ENCODE measurements at regions not wholly inside any gene's neighbourhood (a gene's known extent, or its start where the extent isn't known, plus 50 kb on each side); places are given as distances from the start of the nearest gene placed in this dataset.

DNA sequence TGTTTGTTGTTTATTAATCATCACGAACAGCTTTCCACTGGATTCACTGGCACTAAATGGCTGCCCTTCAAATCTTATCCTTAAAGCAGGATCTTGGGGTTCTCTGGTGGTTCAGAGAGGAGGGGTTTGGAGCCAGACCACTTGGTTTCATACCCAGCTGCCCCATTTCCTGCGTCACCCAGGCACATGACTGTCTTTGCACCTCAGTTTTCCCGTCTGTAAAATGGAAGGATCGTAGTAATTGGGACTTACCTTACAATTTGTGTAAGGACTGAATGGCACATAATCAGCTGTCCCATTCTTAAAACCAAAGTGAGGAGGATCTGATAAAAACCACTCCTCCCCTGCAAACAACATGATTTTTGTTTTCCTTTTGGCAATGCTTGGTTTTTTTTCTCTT, 318.3 kb downstream of the ZNF536 start:
- no peaks in the 10 kb centered on the region for H4K20me1 ChIP-seq (ENCODE audit: insufficient read depth, low read length)
- peaks cover 17% of the 10 kb centered on the region for H3K27me3 ChIP-seq (ENCODE audit: insufficient read depth, low read length)
- TF ChIP-seq, protein P1, sequence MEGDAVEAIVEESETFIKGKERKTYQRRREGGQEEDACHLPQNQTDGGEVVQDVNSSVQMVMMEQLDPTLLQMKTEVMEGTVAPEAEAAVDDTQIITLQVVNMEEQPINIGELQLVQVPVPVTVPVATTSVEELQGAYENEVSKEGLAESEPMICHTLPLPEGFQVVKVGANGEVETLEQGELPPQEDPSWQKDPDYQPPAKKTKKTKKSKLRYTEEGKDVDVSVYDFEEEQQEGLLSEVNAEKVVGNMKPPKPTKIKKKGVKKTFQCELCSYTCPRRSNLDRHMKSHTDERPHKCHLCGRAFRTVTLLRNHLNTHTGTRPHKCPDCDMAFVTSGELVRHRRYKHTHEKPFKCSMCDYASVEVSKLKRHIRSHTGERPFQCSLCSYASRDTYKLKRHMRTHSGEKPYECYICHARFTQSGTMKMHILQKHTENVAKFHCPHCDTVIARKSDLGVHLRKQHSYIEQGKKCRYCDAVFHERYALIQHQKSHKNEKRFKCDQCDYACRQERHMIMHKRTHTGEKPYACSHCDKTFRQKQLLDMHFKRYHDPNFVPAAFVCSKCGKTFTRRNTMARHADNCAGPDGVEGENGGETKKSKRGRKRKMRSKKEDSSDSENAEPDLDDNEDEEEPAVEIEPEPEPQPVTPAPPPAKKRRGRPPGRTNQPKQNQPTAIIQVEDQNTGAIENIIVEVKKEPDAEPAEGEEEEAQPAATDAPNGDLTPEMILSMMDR (IDR thresholded peaks at IDR 0.05; ENCODE audit: extremely low read depth, low read depth, low read length): no peak
- no peak overlapping the region for H3K4me3 ChIP-seq (ENCODE audit: insufficient read depth, low read length)
- H2AFZ ChIP-seq (ENCODE audit: low read length): no peak overlapping the region
- no peaks in the 10 kb centered on the region for H3K4me1 ChIP-seq (ENCODE audit: insufficient read depth, low read length)
- H3K9me3 ChIP-seq (ENCODE audit: low read depth, low read length): no peaks in the 10 kb centered on the region
- no peaks in the 10 kb centered on the region for H3K79me2 ChIP-seq (ENCODE audit: insufficient read depth, low read length)
- H3K36me3 ChIP-seq (ENCODE audit: insufficient read depth, low read length): no peaks in the 10 kb centered on the region
- H3K4me2 ChIP-seq (ENCODE audit: insufficient read depth, low read length): no peak overlapping the region
- H3K27ac ChIP-seq (ENCODE audit: low read depth, low read length): no peak overlapping the region
- DNase-seq (ENCODE audit: insufficient read length, low spot score, missing footprints): no peak

DNA sequence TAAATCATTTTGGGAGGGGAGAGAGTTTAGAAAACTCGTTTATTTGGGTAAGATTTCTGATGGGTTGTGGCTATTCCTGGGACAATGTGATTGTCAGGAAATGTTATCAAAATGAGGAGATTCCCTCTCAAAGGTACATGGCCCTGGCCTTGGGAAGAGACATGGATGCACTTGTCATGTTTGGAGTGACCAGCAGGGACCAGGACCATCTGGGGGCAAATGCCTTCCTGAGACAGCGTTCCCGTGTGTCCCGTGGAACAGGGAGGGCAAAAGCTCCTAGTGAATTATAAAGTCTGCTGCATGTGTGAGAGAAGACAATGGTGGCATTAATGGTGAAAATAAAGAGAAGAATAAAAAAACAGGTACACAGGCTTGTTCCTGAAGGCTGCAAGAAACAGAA, 317.3 kb downstream of the ZNF536 start:
- Histone ChIP-seq H3K27ac (ENCODE audit: low read depth, low read length) (no peak overlapping the region), H3K4me1 (ENCODE audit: insufficient read depth, low read length) (no peaks in the 10 kb centered on the region), H2AFZ (ENCODE audit: low read length) (no peak overlapping the region), H3K36me3 (ENCODE audit: insufficient read depth, low read length) (no peaks in the 10 kb centered on the region), H3K4me3 (ENCODE audit: insufficient read depth, low read length) (no peak overlapping the region), H3K27me3 (ENCODE audit: insufficient read depth, low read length) (peaks cover 17% of the 10 kb centered on the region), H3K9me3 (ENCODE audit: low read depth, low read length) (no peaks in the 10 kb centered on the region), H4K20me1 (ENCODE audit: insufficient read depth, low read length) (no peaks in the 10 kb centered on the region), H3K4me2 (ENCODE audit: insufficient read depth, low read length) (no peak overlapping the region), H3K79me2 (ENCODE audit: insufficient read depth, low read length) (no peaks in the 10 kb centered on the region)
- DNase-seq (ENCODE audit: insufficient read length, low spot score, missing footprints): no peak
- TF ChIP-seq, protein P1 (IDR thresholded peaks at IDR 0.05; ENCODE audit: extremely low read depth, low read depth, low read length): no peak

DNA sequence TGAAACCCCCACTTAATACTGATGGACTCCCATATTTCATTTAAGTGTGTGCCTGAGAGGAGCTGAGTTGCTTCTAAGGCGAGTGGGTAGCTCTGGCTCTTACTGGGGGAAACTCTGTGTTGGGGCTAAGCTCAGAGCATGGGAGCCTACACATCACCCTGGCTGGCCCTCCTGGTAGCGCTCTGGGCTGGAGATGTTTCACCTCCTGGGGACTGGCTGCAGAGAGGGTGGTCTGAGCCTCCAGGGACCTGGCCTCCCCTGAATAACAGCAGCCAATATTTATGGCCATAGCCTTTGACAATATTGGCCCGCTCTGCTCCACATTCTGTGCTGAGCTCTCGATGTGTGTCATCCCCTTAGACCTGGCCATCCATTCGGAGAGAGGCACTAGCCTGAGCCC, 316.5 kb downstream of the ZNF536 start:
- Histone ChIP-seq H3K79me2 (ENCODE audit: insufficient read depth, low read length) (no peaks in the 10 kb centered on the region), H3K27ac (ENCODE audit: low read depth, low read length) (no peak overlapping the region), H3K4me3 (ENCODE audit: insufficient read depth, low read length) (no peak overlapping the region), H2AFZ (ENCODE audit: low read length) (no peak overlapping the region), H3K4me2 (ENCODE audit: insufficient read depth, low read length) (no peak overlapping the region), H4K20me1 (ENCODE audit: insufficient read depth, low read length) (no peaks in the 10 kb centered on the region), H3K9me3 (ENCODE audit: low read depth, low read length) (no peaks in the 10 kb centered on the region), H3K4me1 (ENCODE audit: insufficient read depth, low read length) (no peaks in the 10 kb centered on the region), H3K27me3 (ENCODE audit: insufficient read depth, low read length) (peaks cover 17% of the 10 kb centered on the region), H3K36me3 (ENCODE audit: insufficient read depth, low read length) (no peaks in the 10 kb centered on the region)
- TF ChIP-seq, protein P1 (IDR thresholded peaks at IDR 0.05; ENCODE audit: extremely low read depth, low read depth, low read length): no peak
- DNase-seq (ENCODE audit: insufficient read length, low spot score, missing footprints): no peak

DNA sequence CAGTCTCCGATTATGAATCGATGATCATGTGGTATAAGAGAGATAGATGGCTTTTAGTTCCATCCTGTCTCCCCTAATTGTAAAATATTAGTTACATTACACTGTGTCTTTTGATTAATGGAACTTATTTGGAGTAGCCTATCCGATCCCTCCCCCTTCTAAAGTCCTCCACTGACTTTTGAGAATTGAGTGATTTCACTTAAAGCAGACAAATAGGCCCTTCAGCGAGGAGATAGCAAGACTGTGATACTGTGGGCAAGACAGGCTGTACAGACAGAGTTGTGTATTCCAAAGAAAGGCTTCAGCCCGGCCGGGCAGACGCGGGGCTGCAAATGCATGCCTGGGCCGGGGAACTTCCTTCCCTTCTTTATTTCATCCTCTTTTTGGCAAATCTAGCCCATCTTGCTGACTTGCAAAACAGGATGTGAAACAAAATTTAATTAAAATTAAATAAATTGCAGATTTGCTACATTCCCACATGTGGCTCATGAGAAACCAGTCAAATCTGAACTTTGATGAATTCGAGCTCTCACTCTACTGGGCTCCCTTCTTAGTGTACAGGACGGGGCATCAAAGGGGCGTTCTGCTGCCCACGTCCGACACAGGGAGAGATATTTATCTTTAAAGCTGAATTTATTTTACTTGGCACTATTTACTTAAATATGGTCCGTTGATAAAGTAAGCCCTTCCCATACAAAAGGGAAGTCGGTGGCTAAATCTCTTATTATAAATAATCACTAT, 314.8 kb downstream of the ZNF536 start:
- no peak overlapping the region for H3K4me3 ChIP-seq (ENCODE audit: insufficient read depth, low read length)
- H3K4me1 ChIP-seq (ENCODE audit: insufficient read depth, low read length): peaks cover 3% of the 10 kb centered on the region
- H3K79me2 ChIP-seq (ENCODE audit: insufficient read depth, low read length): no peaks in the 10 kb centered on the region
- no peak overlapping the region for H3K4me2 ChIP-seq (ENCODE audit: insufficient read depth, low read length)
- TF ChIP-seq, protein P1 (IDR thresholded peaks at IDR 0.05; ENCODE audit: extremely low read depth, low read depth, low read length): no peak
- H3K36me3 ChIP-seq (ENCODE audit: insufficient read depth, low read length): no peaks in the 10 kb centered on the region
- H3K27ac ChIP-seq (ENCODE audit: low read depth, low read length): no peak overlapping the region
- H3K27me3 ChIP-seq (ENCODE audit: insufficient read depth, low read length): peaks cover 9% of the 10 kb centered on the region
- no peak overlapping the region for H2AFZ ChIP-seq (ENCODE audit: low read length)
- no peak for DNase-seq (ENCODE audit: insufficient read length, low spot score, missing footprints)
- no peaks in the 10 kb centered on the region for H4K20me1 ChIP-seq (ENCODE audit: insufficient read depth, low read length)
- no peaks in the 10 kb centered on the region for H3K9me3 ChIP-seq (ENCODE audit: low read depth, low read length)
